Aorta (tissue), 5 donors: ENCODE measurements at regions not wholly inside any gene's neighbourhood (a gene's known extent, or its start where the extent isn't known, plus 50 kb on each side); places are given as distances from the start of the nearest gene placed in this dataset.
A peak's percentile ranks its signal among the peaks of the same experiment; 100 is the strongest.
"Not testable (repeated sequence)": the region's sequence is repeated elsewhere in the genome, so short reads cannot be mapped to it uniquely, and the experiment has no call there.

Experiments
- ATAC-seq: fragments of 200-7000 bp; cut with Tn5 transposase; one replicate; pipeline ENCODE4 v1.9.1; 2022; ENCODE audit warnings: moderate library complexity; ENCODE audit not compliant: low FRiP score
- DNase-seq, 2 donors: peaks; one replicate each; pipeline ENCODE4 v3.0.0-alpha.2; 2020
- H3K27ac ChIP-seq, 2 donors: one replicate each; pipeline ENCODE4 v1.5.1; 2013; ENCODE audit warnings: low read length in 2 of 2, mild to moderate bottlenecking in 2 of 2, moderate library complexity in 2 of 2, control low read depth in 1 of 2, inconsistent platforms in 1 of 2, low read depth in 1 of 2
- H3K27me3 ChIP-seq, 2 donors: one replicate each; pipeline ENCODE4 v1.6.1; 2013; ENCODE audit warnings: control low read depth in 1 of 2, low read length in 1 of 2, mild to moderate bottlenecking in 1 of 2, moderate library complexity in 1 of 2; ENCODE audit not compliant: insufficient read depth in 2 of 2, control insufficient read depth in 1 of 2
- H3K36me3 ChIP-seq, 2 donors: one replicate each; pipeline ENCODE4 v1.6.1; 2013; ENCODE audit warnings: control low read depth in 1 of 2, low read length in 1 of 2, mild to moderate bottlenecking in 1 of 2; ENCODE audit not compliant: insufficient read depth in 2 of 2, control insufficient read depth in 1 of 2
- H3K4me1 ChIP-seq, 2 donors: one replicate each; pipeline ENCODE4 v1.6.1; 2013; ENCODE audit warnings: low read length in 2 of 2, control low read depth in 1 of 2, mild to moderate bottlenecking in 1 of 2, moderate library complexity in 1 of 2; ENCODE audit not compliant: insufficient read depth in 2 of 2, control insufficient read depth in 1 of 2
- H3K4me3 ChIP-seq, 2 donors: one replicate each; pipeline ENCODE4 v1.5.1; 2013; ENCODE audit warnings: low read length in 2 of 2, control low read depth in 1 of 2, mild to moderate bottlenecking in 1 of 2
- H3K9me3 ChIP-seq: one replicate; pipeline ENCODE4 v1.6.1; 2013; ENCODE audit warnings: mild to moderate bottlenecking, low read length; ENCODE audit not compliant: control insufficient read depth
- WGBS, 2 donors: extraction: QIAGEN DNeasy Blood & Tissue Kit; methylation state at CpG; one replicate each; pipeline ENCODE4 v1.1.7; 2013; 5-methylcytosine and 5-hydroxymethylcytosine counted together
- intact Hi-C, 2 donors: fragments of 100-400 bp; cut with DNase I; formaldehyde crosslinking; loops; one replicate each; pipeline versions ENCODE4 v1.14.2 to v1.15.0; 2022
- donor health status: healthy with polysubstance abuse.
- donor health status: Bipolar disorder and iron deficiency.
- donor health status: DM: no; HTN: no; CAD: no.
- donor health status: DM: no; HTN: no; CAD: no.
- donor health status: DM: yes; HTN: yes; CAD: no.

DNA sequence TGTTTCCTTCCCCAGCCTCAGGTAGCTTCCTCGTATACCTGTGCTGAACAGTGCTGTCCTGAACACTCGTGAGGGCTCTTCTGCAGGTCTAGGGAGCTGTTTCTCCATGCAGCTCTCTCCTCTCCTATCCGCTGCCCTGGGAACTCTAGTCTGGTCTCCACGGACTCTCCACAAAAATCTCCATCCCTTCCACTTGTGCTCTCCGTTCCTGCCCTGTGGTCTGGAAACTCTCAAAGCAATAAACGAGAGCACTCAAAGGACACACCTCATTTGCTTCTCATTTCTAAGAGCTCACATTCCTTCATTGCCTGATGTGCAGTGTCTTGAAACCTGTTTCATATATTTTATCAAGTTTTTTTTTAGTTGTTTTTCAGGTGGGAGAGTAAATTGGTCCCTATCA lies 235.9 kb upstream of the RGS17 start:
- WGBS, 2 donors = 82 to 86% methylated on average over 6 of the region's 6 CpGs
- Histone ChIP-seq H3K36me3 (no peaks in the 10 kb centered on the region), H3K27me3 (no peaks in the 10 kb centered on the region), H3K4me3 (no peak overlapping the region), H3K9me3 (peaks cover 1% of the 10 kb centered on the region), H3K4me1 (no peaks in the 10 kb centered on the region), H3K27ac (no peak overlapping the region)
- no peak for DNase-seq
- no peak for ATAC-seq
- intact Hi-C loops = no loop called here

GRCh38 chr6:153357391-153357790 lies 226.3 kb upstream of the RGS17 start:
- 88 to 91% methylated on average over 6 of the region's 6 CpGs for WGBS, 2 donors
- Histone ChIP-seq H3K4me1 (no peaks in the 10 kb centered on the region), H3K9me3 (peaks cover 5% of the 10 kb centered on the region), H3K4me3 (no peak overlapping the region), H3K27ac (no peak overlapping the region), H3K27me3 (no peaks in the 10 kb centered on the region), H3K36me3 (no peaks in the 10 kb centered on the region)
- DNase-seq (no peak), ATAC-seq (no peak)
- intact Hi-C loops = no loop called here

DNA sequence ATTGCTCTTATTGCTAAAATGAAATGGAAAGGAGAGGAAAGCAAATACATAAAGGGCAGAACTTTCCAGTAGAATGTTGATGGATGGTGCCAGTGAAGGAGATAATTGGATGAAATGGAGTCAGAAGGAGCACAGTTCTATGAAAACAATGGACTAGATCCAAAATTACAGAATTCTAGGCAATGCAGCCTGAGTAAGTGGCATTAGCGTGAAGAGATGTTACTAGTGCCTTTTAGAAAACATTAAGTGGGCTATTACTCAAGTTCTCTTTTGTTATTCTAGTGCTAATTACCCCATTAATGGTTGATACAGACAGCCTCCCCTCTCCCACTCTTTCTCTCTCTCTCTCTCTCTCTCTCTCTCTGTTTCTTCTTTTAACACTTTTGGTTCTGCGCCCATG lies 209.5 kb upstream of the RGS17 start:
- H3K4me3 ChIP-seq = no peak overlapping the region
- no peaks in the 10 kb centered on the region for H3K36me3 ChIP-seq
- intact Hi-C loops = no loop called here
- no peak overlapping the region for H3K27ac ChIP-seq
- no peaks in the 10 kb centered on the region for H3K9me3 ChIP-seq
- H3K27me3 ChIP-seq = peaks cover 0 to 3% of the 10 kb centered on the region in 2 donors
- DNase-seq = no peak
- no peak for ATAC-seq
- 77 to 84% methylated on average over 2 of the region's 2 CpGs for WGBS, 2 donors
- no peaks in the 10 kb centered on the region for H3K4me1 ChIP-seq

DNA sequence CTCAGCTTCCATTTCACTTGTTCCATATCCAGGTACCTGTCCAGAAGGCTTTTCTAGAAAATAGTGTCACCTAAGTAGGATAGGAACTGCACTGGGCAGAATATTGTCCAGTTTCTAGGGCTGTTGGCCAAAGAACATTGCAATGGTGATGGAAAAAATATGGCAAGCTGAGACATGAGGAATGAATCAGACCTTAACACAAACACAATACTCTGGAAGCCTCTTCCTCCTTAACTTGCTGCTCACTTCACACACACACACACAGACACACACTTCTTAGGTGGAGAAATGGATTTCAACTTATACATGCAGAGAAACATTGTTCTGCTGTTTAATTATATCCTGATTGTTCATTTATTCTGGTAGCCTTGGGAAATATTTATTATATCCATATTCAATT lies 203.0 kb upstream of the RGS17 start:
- no peak for ATAC-seq
- no peak for DNase-seq

GRCh38 chr6:153331221-153331620 lies 200.1 kb upstream of the RGS17 start:
- intact Hi-C loops, H3K4me3 ChIP-seq, H3K27ac ChIP-seq, H3K4me1 ChIP-seq, ATAC-seq, H3K27me3 ChIP-seq, H3K9me3 ChIP-seq, DNase-seq, H3K36me3 ChIP-seq: not testable (repeated sequence)

More for the DNA sequence above, 203.0 kb upstream of the RGS17 start:
- H3K9me3 ChIP-seq = no peaks in the 10 kb centered on the region
- H3K27ac ChIP-seq = no peak overlapping the region
- H3K4me1 ChIP-seq = no peaks in the 10 kb centered on the region
- no peak overlapping the region for H3K4me3 ChIP-seq
- no peaks in the 10 kb centered on the region for H3K27me3 ChIP-seq
- H3K36me3 ChIP-seq = no peaks in the 10 kb centered on the region
- intact Hi-C loops = no loop called here

DNA sequence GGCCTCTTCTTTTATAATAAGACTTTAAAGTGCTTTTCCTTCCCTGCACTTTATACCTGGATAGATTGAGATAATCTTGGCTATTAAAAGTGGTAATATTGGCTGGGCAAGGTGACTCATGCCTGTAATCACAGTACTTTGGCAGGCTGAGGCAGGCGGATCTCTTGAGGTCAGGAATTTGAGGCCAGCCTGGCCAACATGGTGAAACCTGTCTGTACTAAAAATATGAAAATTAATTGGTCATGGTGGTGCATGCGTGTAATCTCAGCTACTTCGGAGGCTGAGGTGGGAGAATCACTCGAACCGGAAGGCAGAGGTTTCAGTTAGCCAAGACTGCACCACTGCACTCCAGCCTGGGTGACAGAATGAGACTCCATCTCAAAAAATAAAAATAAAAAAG lies 197.1 kb upstream of the RGS17 start:
- Histone ChIP-seq H3K4me1 (no peaks in the 10 kb centered on the region), H3K36me3 (no peaks in the 10 kb centered on the region), H3K9me3 (no peaks in the 10 kb centered on the region), H3K4me3 (no peak overlapping the region), H3K27ac (no peak overlapping the region), H3K27me3 (no peaks in the 10 kb centered on the region)
- no peak for ATAC-seq
- no peak for DNase-seq
- 89 to 92% methylated on average over 5 of the region's 5 CpGs for WGBS, 2 donors
- intact Hi-C loops = no loop called here

DNA sequence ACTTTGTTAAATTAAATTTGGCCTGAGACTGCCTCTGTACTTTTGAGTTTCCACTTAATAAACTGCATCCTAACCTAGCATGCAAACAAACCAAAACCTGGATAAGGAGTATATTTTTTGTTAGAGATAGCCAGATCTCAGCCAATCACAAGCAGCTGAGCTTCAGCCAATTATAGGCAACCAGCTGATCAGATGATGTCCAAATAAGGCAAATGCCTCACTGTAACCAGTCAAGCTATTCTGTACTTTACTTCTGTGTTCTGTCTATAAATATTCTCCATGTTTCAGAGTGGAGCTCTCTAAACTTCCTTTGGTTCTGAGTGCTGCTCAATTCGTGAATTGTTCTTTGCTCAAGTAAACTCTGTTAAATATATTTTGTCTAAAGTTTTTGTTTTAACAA lies 194.6 kb upstream of the RGS17 start:
- H3K36me3 ChIP-seq = no peaks in the 10 kb centered on the region
- no peaks in the 10 kb centered on the region for H3K27me3 ChIP-seq
- ATAC-seq (no peak), DNase-seq (no peak)
- intact Hi-C loops = no loop called here
- H3K9me3 ChIP-seq = no peaks in the 10 kb centered on the region
- WGBS, 2 donors = 26% methylated on average over 1 of the region's 1 CpG
- H3K27ac ChIP-seq = no peak overlapping the region
- no peak overlapping the region for H3K4me3 ChIP-seq
- H3K4me1 ChIP-seq = no peaks in the 10 kb centered on the region

- 6% methylated on average over 3 of the region's 3 CpGs for WGBS, 2 donors
- DNase-seq = peak; percentile 57 to 81
Observed at GRCh38 chr6:153312634-153313033, 181.6 kb upstream of the RGS17 start.

DNA sequence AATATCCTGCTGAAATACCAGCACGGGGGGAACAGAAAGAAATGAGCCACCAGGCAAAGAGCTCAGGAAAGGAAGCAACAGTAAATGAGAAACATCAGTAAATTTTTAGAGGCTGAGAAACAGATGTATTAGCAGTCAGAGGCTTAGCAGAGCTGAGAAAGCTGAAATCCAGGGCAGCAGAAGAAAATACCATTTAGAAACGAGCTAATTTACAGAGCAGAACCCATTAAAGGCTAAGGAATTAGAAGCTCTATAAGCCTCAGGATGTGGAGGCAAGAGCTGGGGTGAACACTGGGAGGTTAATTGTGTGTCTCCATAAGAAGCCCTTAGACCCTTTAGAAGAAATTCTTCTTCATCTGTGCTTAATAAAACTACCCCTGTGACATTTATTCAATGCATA lies 178.6 kb upstream of the RGS17 start:
- Histone ChIP-seq H3K9me3 (no peaks in the 10 kb centered on the region), H3K27ac (no peak overlapping the region), H3K4me1 (no peaks in the 10 kb centered on the region), H3K4me3 (no peak overlapping the region), H3K27me3 (no peaks in the 10 kb centered on the region), H3K36me3 (no peaks in the 10 kb centered on the region)
- WGBS, 2 donors = 58 to 69% methylated on average over 2 of the region's 2 CpGs
- DNase-seq (no peak), ATAC-seq (no peak)
- intact Hi-C loops = no loop called here

More at GRCh38 chr6:153312634-153313033, 181.6 kb upstream of the RGS17 start:
- intact Hi-C loops = no loop called here
- H3K36me3 ChIP-seq = no peaks in the 10 kb centered on the region
- no peaks in the 10 kb centered on the region for H3K9me3 ChIP-seq
- no peak overlapping the region for H3K4me3 ChIP-seq
- no peaks in the 10 kb centered on the region for H3K4me1 ChIP-seq
- peak; percentile 54 for ATAC-seq
- no peaks in the 10 kb centered on the region for H3K27me3 ChIP-seq
- no peak overlapping the region for H3K27ac ChIP-seq
